ENCODE measurements at regions not wholly inside any gene's neighbourhood (a gene's known extent, or its start where the extent isn't known, plus 50 kb on each side); places are given as distances from the start of the nearest gene placed in this dataset.

GRCh38 chr12:32997471-32997870 is 100.9 kb upstream of the PKP2 start:
- Mint-ChIP-seq H3K36me3 (ENCODE audit: insufficient read depth, unreplicated experiment) (no peaks in the 10 kb centered on the region), H3K27me3 (ENCODE audit: insufficient read depth, unreplicated experiment) (no peaks in the 10 kb centered on the region), H3K4me1 (ENCODE audit: low read depth, unreplicated experiment) (peaks cover 16% of the 10 kb centered on the region), H3K9me3 (ENCODE audit: unreplicated experiment) (peaks cover 9% of the 10 kb centered on the region), H3K4me3 (ENCODE audit: unreplicated experiment) (no peak overlapping the region), H3K27ac (ENCODE audit: unreplicated experiment) (no peak overlapping the region)
- intact Hi-C loops (cut with micrococcal nuclease; ENCODE audit: unreplicated experiment): no loop called here
- Histone ChIP-seq H3K9me3 (no peaks in the 10 kb centered on the region; the same call in 1 of the 2 replicates), H3K36me3 (ENCODE audit: control insufficient read depth, insufficient read depth, low read length) (no peaks in the 10 kb centered on the region), H3K27me3 (replicated peaks; ENCODE audit: control insufficient read depth, insufficient read depth, low read length) (no peaks in the 10 kb centered on the region), H3K4me1 (no peaks in the 10 kb centered on the region), H3K4me3 (ENCODE audit: low read depth, low read length) (no peak overlapping the region)
- no peak for DNase-seq
- no peak for TF ChIP-seq CTCF (IDR thresholded peaks at IDR 0.05; ENCODE audit: insufficient read depth in 1 of 2, low read depth in 1 of 2, low read length in 1 of 2, severe bottlenecking in 1 of 2, unreplicated experiment in 1 of 2)
- no TSS peak for BruUV-seq (replicated peaks)
- POLR2A ChIA-PET: no interaction called here
- CTCF ChIA-PET: no interaction called here

GRCh38 chr12:32995623-32996022 is 99.0 kb upstream of the PKP2 start:
- no peak for TF ChIP-seq CTCF (IDR thresholded peaks at IDR 0.05; ENCODE audit: insufficient read depth in 1 of 2, low read depth in 1 of 2, low read length in 1 of 2, severe bottlenecking in 1 of 2, unreplicated experiment in 1 of 2)
- H3K36me3 Mint-ChIP-seq (ENCODE audit: insufficient read depth, unreplicated experiment): no peaks in the 10 kb centered on the region
- ChIA-PET POLR2A (no interaction called here), CTCF (no interaction called here)
- no TSS peak for BruUV-seq (replicated peaks)
- no peak overlapping the region for H3K4me3 Mint-ChIP-seq (ENCODE audit: unreplicated experiment)
- no peaks in the 10 kb centered on the region for H3K27me3 Mint-ChIP-seq (ENCODE audit: insufficient read depth, unreplicated experiment)
- DNase-seq: no peak
- intact Hi-C loops (cut with micrococcal nuclease; ENCODE audit: unreplicated experiment): no loop called here
- Histone ChIP-seq H3K4me1 (peaks cover 7% of the 10 kb centered on the region), H3K4me3 (ENCODE audit: low read depth, low read length) (no peak overlapping the region), H3K36me3 (ENCODE audit: control insufficient read depth, insufficient read depth, low read length) (no peaks in the 10 kb centered on the region), H3K9me3 (no peaks in the 10 kb centered on the region), H3K27me3 (replicated peaks; ENCODE audit: control insufficient read depth, insufficient read depth, low read length) (no peaks in the 10 kb centered on the region)
- peaks cover 10% of the 10 kb centered on the region for H3K9me3 Mint-ChIP-seq (ENCODE audit: unreplicated experiment)
- peaks cover 24% of the 10 kb centered on the region for H3K4me1 Mint-ChIP-seq (ENCODE audit: low read depth, unreplicated experiment)
- no peak overlapping the region for H3K27ac Mint-ChIP-seq (ENCODE audit: unreplicated experiment)

GRCh38 chr12:32993404-32993803 is 96.8 kb upstream of the PKP2 start:
- Mint-ChIP-seq H3K27me3 (ENCODE audit: insufficient read depth, unreplicated experiment) (no peaks in the 10 kb centered on the region), H3K9me3 (ENCODE audit: unreplicated experiment) (peaks cover 28% of the 10 kb centered on the region), H3K4me3 (ENCODE audit: unreplicated experiment) (no peak overlapping the region), H3K4me1 (ENCODE audit: low read depth, unreplicated experiment) (peaks cover 46% of the 10 kb centered on the region), H3K27ac (ENCODE audit: unreplicated experiment) (no peak overlapping the region), H3K36me3 (ENCODE audit: insufficient read depth, unreplicated experiment) (no peaks in the 10 kb centered on the region)
- Histone ChIP-seq H3K36me3 (ENCODE audit: control insufficient read depth, insufficient read depth, low read length) (no peaks in the 10 kb centered on the region), H3K27me3 (replicated peaks; ENCODE audit: control insufficient read depth, insufficient read depth, low read length) (no peaks in the 10 kb centered on the region), H3K4me1 (peaks cover 29% of the 10 kb centered on the region), H3K9me3 (no peaks in the 10 kb centered on the region; the same call in 1 of the 2 replicates), H3K4me3 (ENCODE audit: low read depth, low read length) (no peak overlapping the region)
- intact Hi-C loops (cut with micrococcal nuclease; ENCODE audit: unreplicated experiment): no loop called here
- no peak for TF ChIP-seq CTCF (IDR thresholded peaks at IDR 0.05; ENCODE audit: insufficient read depth in 1 of 2, low read depth in 1 of 2, low read length in 1 of 2, severe bottlenecking in 1 of 2, unreplicated experiment in 1 of 2)
- BruUV-seq (replicated peaks): no TSS peak
- ChIA-PET POLR2A (no interaction called here), CTCF (no interaction called here)
- no peak for DNase-seq
